ENCODE measurements at regions not wholly inside any gene's neighbourhood (a gene's known extent, or its start where the extent isn't known, plus 50 kb on each side); places are given as distances from the start of the nearest gene placed in this dataset.

- no peak for TF ChIP-seq BACH2 (CRISPR knock-in tag; IDR thresholded peaks at IDR 0.05; ENCODE audit: borderline replicate concordance)
- TF ChIP-seq GLIS3 (CRISPR knock-in tag; IDR thresholded peaks at IDR 0.05): no peak
- no peak for TF ChIP-seq POU6F1 (CRISPR knock-in tag; IDR thresholded peaks at IDR 0.05; ENCODE audit: borderline replicate concordance, low read depth)
- no peak for TF ChIP-seq ZC3H10 (CRISPR knock-in tag; IDR thresholded peaks at IDR 0.05)
- no peak for TF ChIP-seq CREB5 (CRISPR knock-in tag; IDR thresholded peaks at IDR 0.05; ENCODE audit: low read depth)
- no peak for TF ChIP-seq PATZ1 (CRISPR knock-in tag; IDR thresholded peaks at IDR 0.05; ENCODE audit: borderline replicate concordance)
- TF ChIP-seq SNAI2 (CRISPR knock-in tag; IDR thresholded peaks at IDR 0.05): no peak
- no peak for TF ChIP-seq CSDC2 (CRISPR knock-in tag; IDR thresholded peaks at IDR 0.05)
- no peak for TF ChIP-seq ZNF8 (CRISPR knock-in tag; IDR thresholded peaks at IDR 0.05)
- TF ChIP-seq ISL1 (CRISPR knock-in tag; IDR thresholded peaks at IDR 0.05): no peak
- no peak for TF ChIP-seq ZFP30 (CRISPR knock-in tag; IDR thresholded peaks at IDR 0.05)
- no peak for TF ChIP-seq ESRRG (CRISPR knock-in tag; IDR thresholded peaks at IDR 0.05)
Observed at GRCh38 chr5:119301210-119301609, 54.6 kb upstream of the TNFAIP8 start.
